Forelimb muscle (tissue), 1 donor: ENCODE measurements at regions not wholly inside any gene's neighbourhood (a gene's known extent, or its start where the extent isn't known, plus 50 kb on each side); places are given as distances from the start of the nearest gene placed in this dataset.
A peak's percentile ranks its signal among the peaks of the same experiment; 100 is the strongest.
"Not testable (repeated sequence)": the region's sequence is repeated elsewhere in the genome, so short reads cannot be mapped to it uniquely, and the experiment has no call there.

Experiments
- DNase-seq: peaks from one replicate; pipeline ENCODE4 v3.0.0-alpha.2; 2013; ENCODE audit warnings: low read depth

DNA sequence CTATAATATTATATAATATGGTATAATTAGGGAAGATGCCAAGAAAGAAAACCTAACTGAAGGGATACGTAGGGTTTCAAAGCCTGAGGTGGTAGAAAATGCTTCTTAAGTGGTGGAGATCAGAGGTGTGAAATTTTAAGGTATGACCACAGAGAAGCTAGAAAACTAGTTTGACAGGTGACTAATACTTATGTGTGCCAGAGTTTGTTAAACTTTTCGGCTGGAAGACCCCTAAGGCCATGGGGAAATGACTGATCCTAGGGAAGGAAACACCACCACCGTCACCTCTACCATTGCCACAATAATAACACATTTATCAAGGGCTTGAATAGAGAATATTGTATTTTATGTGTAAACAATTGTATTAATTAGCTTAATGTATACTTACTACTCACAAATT lies 261.4 kb upstream of the GBE1 start:
- DNase-seq, result no peak

DNA sequence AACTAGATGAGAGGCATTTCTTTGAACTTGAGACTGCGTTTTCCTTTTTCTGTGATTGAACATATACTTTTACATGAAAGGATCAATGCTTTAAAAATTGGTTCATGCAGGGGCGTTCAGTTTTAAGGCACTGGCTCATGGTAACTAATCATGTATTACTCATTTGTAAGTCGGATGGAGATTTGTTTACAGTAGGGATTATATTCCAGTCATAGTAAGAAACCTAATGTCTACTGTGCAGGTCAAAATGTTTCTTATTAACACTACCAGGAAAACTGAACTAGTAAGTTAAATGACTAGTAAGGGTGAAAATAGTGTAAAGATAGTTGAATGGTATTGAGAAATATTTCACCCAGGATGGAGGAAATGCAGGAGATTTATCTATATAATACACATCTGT lies 258.8 kb upstream of the GBE1 start:
- no peak for DNase-seq

- no peak for DNase-seq
Measured at GRCh38 chr3:82015241-82015640, 253.8 kb upstream of the GBE1 start.

GRCh38 chr3:82012775-82013174 lies 251.3 kb upstream of the GBE1 start:
- DNase-seq, result no peak

GRCh38 chr3:82011336-82011735 lies 249.9 kb upstream of the GBE1 start:
- DNase-seq, result no peak

DNA sequence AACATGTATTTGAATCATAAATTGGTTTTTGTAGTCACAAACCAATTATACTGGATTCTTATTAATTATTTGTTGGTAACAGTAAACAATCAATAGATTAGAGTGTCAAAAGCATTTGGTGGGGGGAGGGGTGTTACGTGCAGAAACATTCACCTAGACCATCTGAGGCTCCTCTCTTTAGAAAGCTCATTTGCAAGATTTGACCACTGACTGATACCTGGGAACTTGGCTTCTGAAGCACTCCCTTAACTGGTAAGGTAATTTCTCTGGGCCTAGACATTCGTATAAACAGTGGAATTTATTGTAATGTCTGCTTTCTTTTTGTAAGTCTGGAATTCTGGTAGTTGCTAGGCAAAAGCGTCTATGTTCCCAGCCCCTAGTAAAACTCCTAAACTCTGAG lies 243.8 kb upstream of the GBE1 start:
- DNase-seq, result no peak

- DNase-seq, result no peak
Measured at GRCh38 chr3:82004266-82004665, 242.8 kb upstream of the GBE1 start.

- no peak for DNase-seq
Measured at GRCh38 chr3:82002986-82003642, 241.7 kb upstream of the GBE1 start.

DNA sequence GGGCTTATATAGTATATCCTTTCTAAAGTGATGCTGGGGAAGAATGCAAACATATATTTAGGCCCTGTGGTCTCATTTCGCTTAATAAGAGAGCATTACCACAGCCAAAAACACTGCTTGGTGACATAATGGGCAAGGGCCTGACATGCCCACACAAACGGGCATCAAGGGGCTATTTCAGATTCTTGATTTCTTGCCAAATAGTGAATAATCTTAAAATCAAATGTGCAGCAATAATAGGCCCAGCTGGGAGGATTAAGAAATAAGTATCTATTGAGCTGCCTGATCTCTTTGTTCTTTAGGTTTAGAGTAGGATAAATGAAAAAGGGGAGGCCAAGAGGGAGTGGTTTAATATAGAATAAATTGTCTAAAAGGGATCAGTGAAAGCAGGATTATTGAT lies 241.0 kb upstream of the GBE1 start:
- DNase-seq, result no peak

DNA sequence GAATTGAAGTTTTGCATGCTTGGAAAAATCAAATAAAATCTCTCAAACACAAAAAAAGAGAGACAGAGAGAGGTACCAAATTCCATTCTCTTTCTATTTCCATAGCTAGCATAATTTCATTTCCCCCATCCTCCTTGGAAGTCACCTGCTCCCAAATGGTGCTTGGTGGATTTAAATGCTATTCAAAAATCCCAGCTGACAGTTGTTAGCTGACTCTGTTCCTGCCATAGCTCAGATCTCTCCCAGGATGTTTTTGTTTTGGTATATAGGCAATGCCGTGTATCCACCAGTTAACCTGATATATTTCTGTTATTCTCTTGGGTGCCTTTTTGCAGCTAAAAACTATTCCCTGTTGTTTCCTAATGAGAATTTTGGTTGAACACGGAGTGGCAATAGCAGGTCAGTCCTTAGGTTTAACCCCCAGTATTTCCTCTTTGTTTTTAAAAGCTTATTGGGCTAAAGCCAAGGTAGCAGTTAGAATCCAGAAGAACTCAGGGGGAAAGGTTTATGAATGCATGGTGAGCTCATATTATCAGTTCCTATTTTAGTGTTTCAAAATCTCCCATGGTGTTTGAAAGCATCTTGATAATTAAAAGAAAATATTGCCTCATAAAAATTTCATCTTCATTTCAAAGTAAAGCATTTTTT lies 240.0 kb upstream of the GBE1 start:
- DNase-seq, result no peak

DNA sequence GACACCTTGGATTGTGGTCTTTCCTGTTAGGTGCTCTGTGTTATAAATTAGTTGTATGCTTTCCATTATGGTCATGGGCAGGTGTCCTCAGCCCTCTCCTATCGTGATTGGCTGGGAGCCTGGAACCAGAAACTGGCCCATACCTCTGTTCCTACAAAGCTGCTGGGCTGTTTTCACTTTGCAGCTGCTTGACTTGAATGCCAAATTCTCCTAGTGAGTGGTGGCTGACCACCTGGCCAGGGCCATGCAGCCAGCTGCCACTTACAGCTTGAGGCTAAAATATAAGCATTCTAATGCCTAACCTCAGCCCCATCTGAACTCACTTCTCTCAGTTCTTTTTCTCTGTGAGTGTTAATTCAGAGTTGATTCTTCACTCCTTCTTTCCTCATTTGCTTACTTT lies 239.3 kb upstream of the GBE1 start:
- DNase-seq, result no peak

GRCh38 chr3:82000350-82000749 lies 238.9 kb upstream of the GBE1 start:
- no peak for DNase-seq

DNA sequence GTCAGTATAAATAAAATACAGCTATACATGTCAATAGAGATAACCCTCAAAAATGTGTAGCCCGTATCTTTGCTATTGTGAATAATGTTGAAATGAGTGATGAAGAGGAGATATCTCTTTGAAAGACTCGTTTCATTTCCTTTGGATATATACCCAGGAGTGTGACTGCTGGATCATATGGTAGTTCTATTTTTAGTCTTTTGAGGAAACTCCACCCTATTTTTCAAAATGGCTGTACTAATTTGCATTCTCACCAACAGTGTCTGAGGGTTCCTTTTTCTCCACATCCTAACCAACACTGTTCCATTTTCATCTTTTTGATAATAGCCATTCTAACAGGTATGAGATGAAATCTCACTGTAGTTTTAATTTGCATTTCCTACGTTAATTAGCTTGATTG lies 237.5 kb upstream of the GBE1 start:
- DNase-seq, result no peak

GRCh38 chr3:81998139-81998755 lies 236.8 kb upstream of the GBE1 start:
- peak; percentile 22 for DNase-seq

DNA sequence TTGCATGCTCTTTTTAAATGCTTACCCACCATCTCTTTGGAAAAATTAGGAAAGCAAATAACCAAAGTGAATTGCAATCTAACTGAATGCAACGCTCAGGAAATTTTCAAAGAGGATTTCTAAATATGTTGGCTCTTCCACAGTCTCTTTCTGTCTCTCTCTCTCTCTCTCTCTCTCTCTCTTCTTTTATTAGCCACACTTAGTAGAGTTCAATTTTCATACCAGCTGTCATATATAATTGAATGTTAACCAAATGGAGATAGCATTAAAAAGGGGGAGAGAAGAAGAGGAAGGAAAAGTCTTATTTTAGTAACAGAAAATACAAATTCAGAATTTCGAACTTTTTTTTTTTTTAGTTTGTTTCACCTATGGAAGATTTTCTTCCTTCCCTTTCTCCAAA lies 235.9 kb upstream of the GBE1 start:
- no peak for DNase-seq

DNA sequence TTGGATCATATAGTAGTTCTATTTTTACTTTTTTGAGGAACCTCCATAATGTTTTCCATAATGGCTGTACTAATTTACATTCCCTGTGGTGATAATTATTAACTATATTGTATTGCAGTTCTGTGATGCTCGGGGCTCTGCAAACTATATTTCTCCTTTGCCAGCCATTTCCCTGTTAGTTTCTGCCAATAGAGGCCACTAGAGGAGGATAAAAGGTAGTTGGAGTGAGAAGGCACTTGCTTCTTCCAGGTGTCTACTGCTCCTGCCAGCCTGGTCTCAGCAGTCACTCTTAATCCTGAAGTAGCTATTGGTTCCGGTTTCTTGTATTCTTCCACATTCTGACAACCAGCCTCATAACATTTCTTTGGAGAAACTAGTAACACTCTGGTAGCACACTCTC lies 233.9 kb upstream of the GBE1 start:
- DNase-seq, result no peak

DNA sequence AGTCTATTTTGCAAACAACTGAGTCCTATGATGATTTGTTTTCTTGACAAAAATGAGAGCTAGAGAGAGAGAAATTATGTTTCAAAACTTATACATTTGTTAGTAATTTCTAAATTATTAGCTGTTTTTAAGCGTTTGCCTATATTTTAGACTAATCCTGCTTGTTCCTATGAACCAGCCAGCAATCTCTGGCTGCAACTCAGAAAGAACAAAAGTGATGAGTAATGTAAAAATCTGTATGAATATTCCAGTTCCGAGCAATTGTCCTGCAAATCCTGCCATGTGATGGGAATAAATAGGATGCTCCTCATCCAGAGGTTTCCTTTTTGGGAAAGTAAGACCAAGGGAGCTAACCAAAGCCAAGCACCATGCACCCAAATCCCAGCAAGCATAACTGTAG lies 228.3 kb upstream of the GBE1 start:
- DNase-seq, result peak; percentile 41

DNA sequence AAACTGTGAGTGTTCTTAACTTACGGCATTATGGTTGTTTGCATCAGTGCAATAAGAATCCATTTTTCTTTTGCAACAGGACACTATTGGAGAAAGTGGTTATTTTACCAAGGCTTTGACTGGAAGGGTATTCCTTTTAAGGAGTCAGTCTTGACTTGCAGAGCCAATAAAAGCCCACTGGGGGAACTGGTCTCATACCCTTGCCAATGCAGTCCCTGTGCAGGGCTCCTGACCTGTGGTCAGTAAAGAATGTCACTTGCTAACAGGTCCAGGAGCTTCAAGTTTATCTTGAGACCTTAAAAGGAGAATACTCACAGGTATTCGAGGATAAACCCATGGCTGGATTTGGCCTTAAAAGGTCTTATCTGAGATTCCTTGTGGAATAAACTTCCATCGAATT lies 227.8 kb upstream of the GBE1 start:
- DNase-seq, result no peak

- DNase-seq, result not testable (repeated sequence)
Measured at GRCh38 chr3:81987412-81987811, 226.0 kb upstream of the GBE1 start.

DNA sequence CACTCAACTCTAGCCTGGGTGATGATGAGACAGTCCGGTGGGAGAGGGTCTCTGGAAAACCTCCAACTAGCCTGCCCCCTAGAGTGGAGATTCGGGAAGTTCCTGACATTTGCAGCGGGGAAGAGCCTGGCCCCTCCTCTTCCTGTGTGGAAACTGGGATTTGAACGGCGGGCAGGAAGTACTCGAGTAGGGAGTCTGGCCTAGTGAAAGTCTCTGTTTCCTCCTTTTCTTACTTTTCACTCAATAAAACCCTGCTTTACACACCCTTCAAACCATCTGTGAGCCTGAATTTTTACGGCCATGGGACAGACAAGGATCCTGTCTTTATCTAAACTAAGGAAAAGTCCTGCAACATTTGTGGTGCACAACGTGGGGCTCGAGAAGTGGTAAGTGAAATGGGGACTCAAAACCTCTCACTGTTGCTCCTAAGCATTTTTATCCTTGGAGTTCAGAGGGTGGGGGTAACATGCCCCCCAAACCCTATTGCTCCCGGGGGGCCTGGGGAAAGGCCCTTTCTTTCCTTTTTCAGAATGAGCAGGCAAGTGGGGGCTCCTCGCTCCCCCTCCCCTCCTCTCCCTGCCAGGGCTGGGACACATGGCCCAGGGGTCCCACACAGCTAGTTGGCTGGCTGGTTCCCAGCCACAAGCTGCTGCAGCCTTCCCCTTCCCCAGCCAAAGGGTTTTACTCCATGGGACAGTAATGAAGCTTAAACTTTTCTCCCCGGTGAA lies 224.7 kb upstream of the GBE1 start:
- no peak for DNase-seq

DNA sequence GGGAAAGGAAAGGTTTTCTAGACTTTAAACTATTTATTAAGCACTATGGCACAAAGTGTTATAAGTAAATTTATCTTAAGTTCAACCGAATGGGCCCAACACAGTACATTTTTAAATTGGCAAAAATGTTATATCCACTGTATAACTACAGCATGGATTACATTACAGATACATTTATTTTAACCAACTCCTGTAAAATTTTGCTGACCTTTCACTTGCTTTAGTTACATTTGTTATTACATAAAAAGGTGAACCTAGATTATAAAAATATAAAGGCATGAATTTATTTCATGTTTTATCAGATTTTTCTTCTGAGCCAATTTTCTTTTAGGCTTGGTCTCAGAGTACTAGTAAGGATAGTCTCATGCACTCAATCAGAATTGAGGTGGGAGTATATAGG lies 221.9 kb upstream of the GBE1 start:
- DNase-seq, result no peak

DNA sequence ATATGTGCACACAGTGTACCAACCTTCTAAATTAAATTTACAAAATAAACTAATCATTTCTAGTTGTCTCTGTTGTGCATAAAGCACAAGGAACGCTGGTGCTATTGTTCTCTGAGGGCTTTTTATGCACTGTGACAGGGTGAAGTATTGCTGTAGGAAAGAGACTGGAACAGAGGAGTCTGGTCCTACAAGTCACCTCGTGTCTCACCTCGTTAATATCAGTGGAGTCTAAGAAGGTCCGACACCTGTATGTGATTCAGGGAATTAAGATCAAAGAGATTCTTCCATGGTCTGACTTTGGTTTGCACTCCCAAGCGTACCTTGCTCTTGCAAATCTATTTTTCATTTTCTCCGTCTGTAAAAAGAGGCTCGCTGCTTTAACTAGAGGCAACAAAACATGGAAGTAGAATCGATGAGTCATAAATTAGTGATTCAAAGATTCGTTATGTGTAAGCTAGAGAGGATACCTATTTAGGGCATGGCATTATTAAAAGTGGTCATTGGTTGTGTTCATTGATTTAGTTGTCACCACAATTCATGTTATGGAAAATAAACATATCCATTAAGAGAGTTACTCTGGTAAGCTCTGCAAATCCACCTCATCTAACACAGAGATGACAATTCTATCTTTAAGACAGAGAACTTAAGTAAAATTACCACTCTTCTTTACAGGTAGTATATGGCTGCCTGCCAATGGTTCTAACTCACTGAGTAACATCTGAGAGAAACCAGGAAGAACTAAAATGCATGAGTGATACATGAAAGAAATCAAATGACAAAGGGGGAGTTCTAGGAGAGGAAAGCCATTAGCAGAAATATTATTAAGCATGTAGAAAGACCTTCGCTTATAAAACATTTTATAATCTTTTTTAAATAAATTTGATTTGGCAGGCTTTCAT lies 219.4 kb upstream of the GBE1 start:
- no peak for DNase-seq
